HG02763 (cell line): ENCODE measurements at regions not wholly inside any gene's neighbourhood (a gene's known extent, or its start where the extent isn't known, plus 50 kb on each side); places are given as distances from the start of the nearest gene placed in this dataset.
A peak's percentile ranks its signal among the peaks of the same experiment; 100 is the strongest.
"Not testable (repeated sequence)": the region's sequence is repeated elsewhere in the genome, so short reads cannot be mapped to it uniquely, and the experiment has no call there.

ENCODE experiments used
- ATAC-seq: cut with Tn5 transposase; IDR thresholded peaks from one replicate; pipeline ENCODE4 v1.9.1; 2021; ENCODE audit warnings: mild to moderate bottlenecking, moderate library complexity; ENCODE audit not compliant: unreplicated experiment

DNA sequence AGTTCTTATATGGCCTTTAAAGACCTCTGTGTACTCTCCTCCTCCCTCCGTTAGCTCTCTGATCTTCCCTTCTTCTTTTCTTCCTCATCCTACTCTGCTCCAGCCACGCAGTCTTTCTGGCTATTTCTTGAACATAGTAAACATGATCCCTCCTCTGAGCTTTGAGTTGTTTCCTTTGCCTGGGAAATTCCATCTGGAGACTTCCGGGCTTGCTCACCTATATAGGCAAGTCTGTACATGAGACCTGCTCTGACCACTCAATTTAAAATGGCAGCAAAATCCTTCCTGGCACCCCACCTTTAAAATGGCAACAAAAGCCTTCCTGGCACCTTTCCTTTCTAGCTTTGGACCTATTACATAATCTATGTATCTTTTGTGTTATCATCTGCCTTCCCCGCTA, 517.6 kb downstream of the TTLL7 start:
- ATAC-seq: not testable (repeated sequence)

- ATAC-seq: peak; percentile 68
These were observed 519.2 kb downstream of the TTLL7 start for GRCh38 chr1:83479591-83480239.

DNA sequence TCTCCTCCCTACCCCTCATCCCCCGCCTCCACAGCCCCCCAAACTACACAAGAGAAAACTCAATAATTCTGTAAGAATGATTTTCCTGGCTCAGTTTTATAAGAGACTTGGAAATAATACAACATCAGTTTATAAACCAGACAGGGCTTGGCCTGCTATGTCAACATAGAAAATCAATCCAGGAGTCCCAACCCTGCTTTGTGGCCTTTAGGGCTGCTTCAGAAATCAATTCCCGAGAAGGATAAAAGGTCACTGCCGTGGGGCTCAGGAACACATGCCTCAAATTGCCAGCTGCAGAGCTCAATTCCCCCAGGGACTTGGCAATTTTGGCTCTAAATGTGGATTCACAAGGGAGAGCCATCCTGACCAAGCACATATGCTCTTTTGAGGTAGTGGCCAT, 520.8 kb downstream of the TTLL7 start:
- not testable (repeated sequence) for ATAC-seq

GRCh38 chr1:83476518-83476917, 522.4 kb downstream of the TTLL7 start:
- not testable (repeated sequence) for ATAC-seq

DNA sequence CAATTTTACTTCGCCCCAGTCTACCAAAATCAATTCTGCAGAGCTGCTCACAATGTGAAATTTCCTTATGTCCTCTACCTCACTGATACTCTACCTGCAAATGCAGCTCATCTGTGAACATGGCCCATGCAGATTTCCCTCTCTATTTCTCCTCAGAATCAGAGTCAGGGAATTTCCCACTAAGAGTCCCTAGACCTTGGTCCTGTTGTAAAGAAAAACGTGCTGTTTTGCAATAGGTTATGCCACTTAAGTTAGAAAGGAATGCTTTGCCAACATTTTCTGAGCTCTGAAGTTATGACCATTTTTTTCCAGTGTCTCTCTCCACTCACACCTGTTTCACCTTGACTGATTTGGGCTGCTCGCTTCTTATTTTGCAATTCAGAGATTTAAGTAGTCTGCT, 524.0 kb downstream of the TTLL7 start:
- ATAC-seq: not testable (repeated sequence)

GRCh38 chr1:83473986-83474385, 524.9 kb downstream of the TTLL7 start:
- ATAC-seq: not testable (repeated sequence)

GRCh38 chr1:83472066-83472465, 526.9 kb downstream of the TTLL7 start:
- not testable (repeated sequence) for ATAC-seq

DNA sequence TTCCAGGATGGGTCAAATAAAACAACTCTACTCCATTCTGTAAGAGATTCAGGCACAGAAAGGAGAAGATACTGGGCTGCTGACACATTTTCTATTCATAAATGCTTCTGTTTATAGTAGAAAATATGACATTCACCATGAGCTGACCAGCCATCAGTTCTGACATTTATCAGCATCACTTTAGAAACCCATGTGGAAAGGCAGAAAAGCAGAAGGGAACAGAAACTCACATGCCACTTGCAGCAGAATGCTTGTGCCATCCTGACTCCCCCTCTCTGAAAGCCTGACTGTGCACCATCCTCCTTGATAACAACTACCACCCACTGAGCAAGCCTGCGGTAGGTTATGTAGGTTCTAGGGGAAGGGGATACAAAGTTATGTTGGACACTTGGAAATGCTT, 527.7 kb downstream of the TTLL7 start:
- not testable (repeated sequence) for ATAC-seq

GRCh38 chr1:83468336-83468735, 530.6 kb downstream of the TTLL7 start:
- ATAC-seq: not testable (repeated sequence)

- ATAC-seq: not testable (repeated sequence)
These were observed 541.1 kb downstream of the TTLL7 start for GRCh38 chr1:83457735-83458248.

- ATAC-seq: not testable (repeated sequence)
These were observed 541.7 kb downstream of the TTLL7 start for GRCh38 chr1:83457281-83457680.

DNA sequence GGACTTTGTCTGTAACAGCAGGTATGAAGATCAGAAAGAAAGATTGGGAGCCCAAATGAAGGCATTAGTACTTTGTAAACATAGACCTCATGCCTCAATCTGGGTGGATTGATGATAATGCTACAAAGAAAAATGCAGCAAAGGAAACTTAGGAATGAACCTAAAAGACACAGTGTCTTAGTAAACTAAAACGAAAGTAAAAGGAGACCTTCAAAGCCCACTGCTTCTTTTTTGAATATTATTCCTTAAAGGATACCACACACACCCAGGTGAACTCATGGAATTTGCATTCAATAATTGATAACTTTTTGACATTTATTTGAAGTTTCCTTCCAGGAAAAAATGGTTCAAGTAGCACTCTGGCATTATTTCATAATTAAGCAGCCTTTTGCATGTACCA, 543.2 kb downstream of the TTLL7 start:
- not testable (repeated sequence) for ATAC-seq

DNA sequence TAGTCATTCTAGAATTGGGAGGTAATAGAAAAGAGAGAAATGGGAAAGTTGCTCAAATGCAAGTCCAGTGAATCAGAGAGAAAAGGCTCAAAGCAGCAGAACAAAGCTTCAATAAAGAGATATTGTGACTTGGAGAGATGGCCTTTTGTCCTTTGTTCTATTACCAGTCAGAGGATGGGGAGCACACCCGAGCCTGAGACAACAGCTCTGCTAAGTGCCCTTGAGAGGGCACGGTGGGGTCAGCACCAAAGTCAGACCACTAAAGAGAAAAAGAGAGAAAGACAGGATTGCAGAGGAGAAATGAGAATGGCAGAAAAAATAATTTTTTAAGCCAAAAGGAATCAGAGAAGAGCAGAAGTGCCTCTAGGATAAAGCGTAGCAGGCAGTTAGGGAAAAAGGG, 553.1 kb downstream of the TTLL7 start:
- ATAC-seq: not testable (repeated sequence)

GRCh38 chr1:83442412-83442811, 556.5 kb downstream of the TTLL7 start:
- ATAC-seq: not testable (repeated sequence)

DNA sequence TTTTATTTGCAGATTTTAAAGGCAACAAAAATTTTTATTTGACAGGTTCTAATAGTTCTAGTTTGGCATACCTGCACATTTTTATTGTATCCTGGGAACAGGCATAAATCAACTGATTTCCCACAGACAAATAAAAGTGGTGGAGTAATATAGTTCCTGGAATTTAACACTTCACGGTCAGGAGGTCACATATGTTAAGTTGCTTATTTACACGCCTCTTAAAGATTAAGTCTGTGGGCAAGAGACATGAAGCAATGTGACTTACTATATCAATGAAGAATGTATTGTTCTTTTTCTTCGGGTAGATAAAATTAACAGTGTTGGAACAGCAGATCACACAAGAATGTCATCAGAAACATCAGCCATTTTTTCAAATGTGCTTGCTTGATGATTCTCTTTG, 558.3 kb downstream of the TTLL7 start:
- not testable (repeated sequence) for ATAC-seq

DNA sequence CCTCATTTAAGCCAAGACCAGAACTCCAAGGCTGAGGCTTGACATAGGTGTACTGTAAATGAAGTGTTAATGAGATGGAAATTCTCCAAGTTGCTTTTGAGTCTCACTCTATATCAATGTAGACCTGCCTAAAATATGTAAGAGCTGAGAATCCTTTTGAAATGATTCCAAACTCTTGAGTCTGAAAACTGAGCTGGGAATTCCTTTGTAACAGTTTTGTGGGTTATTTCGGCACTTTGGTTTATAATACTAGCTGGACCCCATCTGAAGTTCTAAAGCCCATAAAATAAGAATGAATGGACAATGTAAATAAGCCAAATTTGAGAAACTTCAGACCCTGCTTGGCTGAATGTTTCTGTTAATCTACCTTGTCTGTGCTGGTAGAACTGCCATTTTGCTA, 558.9 kb downstream of the TTLL7 start:
- ATAC-seq: not testable (repeated sequence)

GRCh38 chr1:83438316-83438715, 560.6 kb downstream of the TTLL7 start:
- not testable (repeated sequence) for ATAC-seq

DNA sequence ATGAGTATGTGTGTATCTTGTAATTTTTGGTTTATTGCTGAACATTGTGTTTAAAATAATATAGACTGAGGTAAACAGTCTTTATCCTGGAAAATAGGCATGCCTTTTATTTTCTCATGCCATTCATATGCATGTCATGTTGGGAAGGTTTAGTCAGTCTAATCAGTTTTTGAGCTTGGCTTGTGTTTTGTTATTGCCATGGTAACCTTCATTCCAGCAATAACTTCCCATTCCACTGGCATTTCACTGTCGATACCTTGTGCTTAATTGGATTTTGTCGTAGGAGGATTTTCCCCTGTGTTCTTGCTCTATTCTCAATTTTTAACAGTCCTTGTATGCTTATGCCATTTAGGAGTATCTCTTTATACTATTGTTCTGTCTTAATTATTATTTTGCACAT, 563.6 kb downstream of the TTLL7 start:
- not testable (repeated sequence) for ATAC-seq

DNA sequence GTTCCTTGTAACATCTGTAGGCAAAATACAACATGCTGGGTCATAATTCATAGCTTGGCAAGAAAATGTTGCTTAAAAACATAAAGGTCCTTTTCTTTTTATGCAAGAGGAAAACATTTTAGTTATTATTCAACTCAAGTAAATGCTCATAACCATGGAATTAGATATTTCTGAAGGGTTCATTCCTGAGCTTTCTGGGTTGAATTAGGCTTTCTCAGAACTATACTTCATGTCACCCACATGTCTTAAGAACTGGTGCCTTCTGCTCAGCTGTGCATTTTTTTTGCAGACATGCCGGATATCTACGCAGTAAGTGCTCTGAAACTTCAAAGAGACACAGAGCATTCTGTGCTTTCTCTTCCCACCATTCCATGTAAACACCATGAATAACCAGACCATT, 571.4 kb downstream of the TTLL7 start:
- not testable (repeated sequence) for ATAC-seq

GRCh38 chr1:83423382-83423781, 575.5 kb downstream of the TTLL7 start:
- not testable (repeated sequence) for ATAC-seq

GRCh38 chr1:83418558-83418957, 580.4 kb downstream of the TTLL7 start:
- ATAC-seq: no peak

- not testable (repeated sequence) for ATAC-seq
These were observed 585.2 kb downstream of the TTLL7 start for GRCh38 chr1:83413839-83414107.
